ENCODE measurements at regions not wholly inside any gene's neighbourhood (a gene's known extent, or its start where the extent isn't known, plus 50 kb on each side); places are given as distances from the start of the nearest gene placed in this dataset.

DNA sequence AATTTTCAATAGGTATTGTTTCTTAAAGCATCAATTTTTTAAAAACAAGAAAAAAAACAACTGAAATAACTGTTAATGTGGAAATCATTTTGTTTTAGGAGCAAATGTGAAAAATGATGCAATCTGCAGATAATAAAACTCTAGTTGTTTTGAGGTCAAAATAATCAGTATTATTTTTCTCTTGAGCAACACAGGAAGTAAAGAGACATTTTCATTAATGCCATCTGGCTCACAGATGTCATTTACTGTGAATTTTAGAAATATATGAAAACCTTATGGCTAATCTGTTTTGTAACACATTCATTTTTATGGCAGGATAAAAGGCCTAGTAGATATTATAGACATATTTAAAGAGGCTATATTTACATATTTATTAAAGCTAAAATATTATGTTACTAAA lies 141.6 kb downstream of the PCDH18 start:
- TF ChIP-seq, protein P1, sequence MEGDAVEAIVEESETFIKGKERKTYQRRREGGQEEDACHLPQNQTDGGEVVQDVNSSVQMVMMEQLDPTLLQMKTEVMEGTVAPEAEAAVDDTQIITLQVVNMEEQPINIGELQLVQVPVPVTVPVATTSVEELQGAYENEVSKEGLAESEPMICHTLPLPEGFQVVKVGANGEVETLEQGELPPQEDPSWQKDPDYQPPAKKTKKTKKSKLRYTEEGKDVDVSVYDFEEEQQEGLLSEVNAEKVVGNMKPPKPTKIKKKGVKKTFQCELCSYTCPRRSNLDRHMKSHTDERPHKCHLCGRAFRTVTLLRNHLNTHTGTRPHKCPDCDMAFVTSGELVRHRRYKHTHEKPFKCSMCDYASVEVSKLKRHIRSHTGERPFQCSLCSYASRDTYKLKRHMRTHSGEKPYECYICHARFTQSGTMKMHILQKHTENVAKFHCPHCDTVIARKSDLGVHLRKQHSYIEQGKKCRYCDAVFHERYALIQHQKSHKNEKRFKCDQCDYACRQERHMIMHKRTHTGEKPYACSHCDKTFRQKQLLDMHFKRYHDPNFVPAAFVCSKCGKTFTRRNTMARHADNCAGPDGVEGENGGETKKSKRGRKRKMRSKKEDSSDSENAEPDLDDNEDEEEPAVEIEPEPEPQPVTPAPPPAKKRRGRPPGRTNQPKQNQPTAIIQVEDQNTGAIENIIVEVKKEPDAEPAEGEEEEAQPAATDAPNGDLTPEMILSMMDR (IDR thresholded peaks at IDR 0.05): no peak

DNA sequence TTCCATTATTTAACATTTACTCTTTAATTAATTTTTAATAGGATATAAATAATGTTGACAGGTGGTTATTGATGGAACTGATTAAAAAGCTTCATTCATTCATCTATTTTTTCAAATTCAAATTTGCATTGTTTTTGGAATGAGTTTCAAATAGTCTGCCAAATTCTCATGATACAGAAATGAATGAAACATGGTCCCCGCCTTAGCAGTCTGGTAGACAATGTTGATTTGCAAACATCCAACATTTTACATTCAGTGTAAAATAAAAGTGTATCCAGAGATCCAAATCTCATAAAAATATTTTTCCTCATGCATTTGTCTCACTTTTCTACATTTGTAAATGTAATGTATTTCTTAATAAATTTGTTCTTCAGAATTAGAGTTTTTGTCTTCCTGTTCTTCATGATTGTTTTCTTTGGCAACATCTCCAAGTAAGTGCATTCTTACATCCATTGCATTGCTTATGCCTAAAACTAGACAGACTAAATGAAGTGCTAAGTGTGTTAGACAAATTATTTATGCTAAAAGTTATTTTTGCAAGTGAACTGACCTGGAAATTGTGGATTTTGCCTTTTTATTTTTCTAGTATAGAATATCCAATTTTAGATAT lies 142.3 kb downstream of the PCDH18 start:
- Histone ChIP-seq H2AFZ (no peak overlapping the region), H3K4me3 (ENCODE audit: low read depth, low read length) (no peak overlapping the region), H3K4me2 (ENCODE audit: low read length) (no peak overlapping the region), H3K36me3 (ENCODE audit: control insufficient read depth, insufficient read depth, low read length) (no peaks in the 10 kb centered on the region), H3K9me3 (ENCODE audit: control insufficient read depth, low read length) (no peaks in the 10 kb centered on the region), H3K79me2 (no peaks in the 10 kb centered on the region), H3K4me1 (no peaks in the 10 kb centered on the region), H3K27me3 (ENCODE audit: control insufficient read depth, insufficient read depth, low read length) (no peaks in the 10 kb centered on the region), H3K27ac (no peak overlapping the region), H3K9ac (no peak overlapping the region)
- TF ChIP-seq, protein P1 (IDR thresholded peaks at IDR 0.05): no peak

More for the DNA sequence above, 141.6 kb downstream of the PCDH18 start:
- Histone ChIP-seq H3K9ac (no peak overlapping the region), H3K27ac (no peak overlapping the region), H2AFZ (no peak overlapping the region), H3K36me3 (ENCODE audit: control insufficient read depth, insufficient read depth, low read length) (no peaks in the 10 kb centered on the region), H3K27me3 (ENCODE audit: control insufficient read depth, insufficient read depth, low read length) (no peaks in the 10 kb centered on the region), H3K4me3 (ENCODE audit: low read depth, low read length) (no peak overlapping the region), H3K9me3 (ENCODE audit: control insufficient read depth, low read length) (no peaks in the 10 kb centered on the region), H3K4me1 (no peaks in the 10 kb centered on the region), H3K79me2 (no peaks in the 10 kb centered on the region), H3K4me2 (ENCODE audit: low read length) (no peak overlapping the region)

DNA sequence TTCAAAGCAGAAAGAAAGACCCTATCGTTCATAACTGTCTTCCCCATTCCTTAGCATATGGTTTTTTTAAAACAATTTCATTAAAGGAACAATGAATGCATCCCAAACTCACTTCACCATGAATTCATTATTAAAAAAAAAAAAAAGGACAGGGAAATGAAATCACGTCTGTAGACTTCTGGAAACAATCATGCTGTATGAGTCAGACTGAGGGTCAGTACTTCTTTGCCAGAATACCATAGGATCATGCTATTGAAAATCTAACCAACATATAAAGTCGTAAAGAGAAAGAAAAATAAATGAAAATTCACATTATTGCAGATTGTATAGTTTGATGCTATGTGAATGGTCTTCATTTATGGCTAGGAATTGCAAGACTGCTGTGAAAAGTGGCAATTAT lies 144.4 kb downstream of the PCDH18 start:
- H3K4me3 ChIP-seq (ENCODE audit: low read depth, low read length): no peak overlapping the region
- H3K4me2 ChIP-seq (ENCODE audit: low read length): no peak overlapping the region
- no peaks in the 10 kb centered on the region for H3K79me2 ChIP-seq
- H3K9me3 ChIP-seq (ENCODE audit: control insufficient read depth, low read length): no peaks in the 10 kb centered on the region
- H3K4me1 ChIP-seq: no peaks in the 10 kb centered on the region
- no peak overlapping the region for H3K27ac ChIP-seq
- no peaks in the 10 kb centered on the region for H3K36me3 ChIP-seq (ENCODE audit: control insufficient read depth, insufficient read depth, low read length)
- no peak overlapping the region for H2AFZ ChIP-seq
- no peak overlapping the region for H3K9ac ChIP-seq
- H3K27me3 ChIP-seq (ENCODE audit: control insufficient read depth, insufficient read depth, low read length): no peaks in the 10 kb centered on the region
- TF ChIP-seq, protein P1 (IDR thresholded peaks at IDR 0.05): no peak

DNA sequence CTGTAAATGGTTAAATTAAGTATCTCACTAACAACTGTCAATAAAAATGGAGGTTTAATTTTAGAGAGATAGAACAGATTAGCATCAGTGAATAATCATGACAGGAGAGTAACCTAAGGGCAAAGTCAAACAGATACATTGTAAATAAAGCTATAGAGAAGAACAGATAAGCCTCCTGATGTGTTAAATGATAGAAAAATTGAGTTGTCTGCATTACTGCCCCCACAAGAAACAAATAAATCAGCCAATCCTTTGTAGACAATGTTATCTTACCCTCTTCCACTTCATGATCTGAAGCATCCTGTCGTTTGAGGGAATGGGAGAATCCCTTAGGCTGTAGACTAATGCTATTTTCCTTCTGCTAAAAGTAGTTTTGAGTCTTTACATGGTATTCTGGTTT lies 147.8 kb downstream of the PCDH18 start:
- H3K4me3 ChIP-seq (ENCODE audit: low read depth, low read length): no peak overlapping the region
- H3K36me3 ChIP-seq (ENCODE audit: control insufficient read depth, insufficient read depth, low read length): no peaks in the 10 kb centered on the region
- TF ChIP-seq, protein P1 (IDR thresholded peaks at IDR 0.05): no peak
- H3K4me1 ChIP-seq: no peaks in the 10 kb centered on the region
- no peaks in the 10 kb centered on the region for H3K9me3 ChIP-seq (ENCODE audit: control insufficient read depth, low read length)
- no peak overlapping the region for H3K4me2 ChIP-seq (ENCODE audit: low read length)
- H2AFZ ChIP-seq: no peak overlapping the region
- H3K9ac ChIP-seq: no peak overlapping the region
- no peak overlapping the region for H3K27ac ChIP-seq
- H3K79me2 ChIP-seq: no peaks in the 10 kb centered on the region
- no peaks in the 10 kb centered on the region for H3K27me3 ChIP-seq (ENCODE audit: control insufficient read depth, insufficient read depth, low read length)

DNA sequence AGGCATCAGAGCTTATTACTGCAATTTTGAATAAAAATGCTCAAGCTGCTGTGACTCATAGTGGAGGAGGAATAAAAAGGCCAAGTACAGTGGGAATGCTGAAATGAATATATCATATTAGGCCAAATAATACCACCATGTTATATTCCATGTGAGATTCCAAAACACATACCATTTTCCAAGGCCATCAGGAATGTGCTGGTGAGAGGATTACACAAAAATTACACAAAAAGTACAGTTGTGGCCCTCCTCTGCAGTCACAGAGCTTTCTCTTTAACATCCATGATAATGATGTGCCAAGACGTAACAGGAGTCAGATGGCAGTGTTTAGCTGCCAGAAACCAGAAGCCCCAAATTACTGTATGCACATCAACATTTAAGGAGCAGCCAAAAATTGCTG lies 153.5 kb downstream of the PCDH18 start:
- H2AFZ ChIP-seq: no peak overlapping the region
- H3K79me2 ChIP-seq: no peaks in the 10 kb centered on the region
- H3K4me3 ChIP-seq (ENCODE audit: low read depth, low read length): no peak overlapping the region
- no peak overlapping the region for H3K4me2 ChIP-seq (ENCODE audit: low read length)
- TF ChIP-seq, protein P1 (IDR thresholded peaks at IDR 0.05): no peak
- H3K9ac ChIP-seq: no peak overlapping the region
- H3K36me3 ChIP-seq (ENCODE audit: control insufficient read depth, insufficient read depth, low read length): no peaks in the 10 kb centered on the region
- H3K9me3 ChIP-seq (ENCODE audit: control insufficient read depth, low read length): no peaks in the 10 kb centered on the region
- no peaks in the 10 kb centered on the region for H3K4me1 ChIP-seq
- H3K27ac ChIP-seq: no peak overlapping the region
- H3K27me3 ChIP-seq (ENCODE audit: control insufficient read depth, insufficient read depth, low read length): no peaks in the 10 kb centered on the region

Measured in parathyroid adenoma (tissue), 2 donors.